Right kidney (tissue), 1 donor: ENCODE measurements at regions not wholly inside any gene's neighbourhood (a gene's known extent, or its start where the extent isn't known, plus 50 kb on each side); places are given as distances from the start of the nearest gene placed in this dataset.
A peak's percentile ranks its signal among the peaks of the same experiment; 100 is the strongest.

ENCODE experiments used
- DNase-seq: peaks from one replicate; pipeline ENCODE4 v3.0.0-alpha.2; 2016

DNA sequence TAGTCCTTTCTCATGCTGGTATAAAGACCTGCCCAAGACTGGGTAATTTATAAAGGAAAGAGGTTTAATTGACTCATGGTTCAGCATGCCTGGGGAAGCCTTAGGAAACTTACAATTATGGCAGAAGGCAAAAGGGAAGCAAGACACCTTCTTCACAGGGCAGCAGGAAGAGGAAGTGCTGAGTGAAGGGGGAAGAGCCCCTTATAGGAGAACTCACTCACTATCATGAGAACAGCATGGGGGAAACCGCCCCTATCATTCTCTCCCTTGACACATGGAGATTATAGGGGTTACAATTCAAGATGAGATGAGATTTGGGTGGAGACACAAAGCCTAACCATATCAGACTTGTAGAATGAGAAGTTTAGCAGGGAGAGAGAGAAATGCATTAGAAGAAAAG lies 373.3 kb upstream of the DIAPH2 start:
- no peak for DNase-seq

DNA sequence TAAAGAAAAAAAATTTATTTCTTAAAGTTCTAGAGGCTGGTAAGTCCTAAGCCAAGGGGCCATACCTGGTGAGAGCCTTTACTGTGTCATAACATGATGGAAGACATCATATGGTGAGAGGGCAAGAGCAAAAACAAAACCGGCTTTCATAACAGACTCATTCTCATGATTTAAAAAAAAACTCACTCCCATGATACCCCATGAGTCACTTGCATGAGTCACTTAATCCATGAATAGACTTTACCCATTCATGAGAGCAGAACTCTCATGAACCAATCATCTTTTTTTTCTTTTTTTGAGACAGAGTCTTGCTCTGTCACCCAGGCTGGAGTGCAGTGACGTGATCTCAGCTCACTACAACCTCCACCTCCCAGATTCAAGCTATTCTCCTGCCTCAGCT lies 369.7 kb upstream of the DIAPH2 start:
- no peak for DNase-seq

DNA sequence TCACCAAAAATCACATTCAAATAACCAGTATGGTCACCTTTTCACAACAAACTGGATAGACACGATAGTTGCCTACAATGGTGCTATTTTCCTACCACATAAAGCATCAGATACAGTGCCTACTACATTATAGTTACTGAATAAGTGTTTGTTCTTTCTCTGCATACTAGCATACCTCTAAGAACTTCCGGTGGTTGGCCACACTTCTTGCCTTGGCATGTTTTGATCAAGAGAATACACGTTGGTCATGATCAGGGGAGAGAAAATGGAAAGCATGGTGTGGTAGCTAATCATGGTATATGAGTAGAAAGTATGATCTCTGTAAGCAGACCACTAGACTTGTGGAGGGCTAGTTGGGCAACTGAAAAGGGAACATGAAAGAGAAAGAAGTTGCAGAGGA lies 322.8 kb upstream of the DIAPH2 start:
- no peak for DNase-seq

DNA sequence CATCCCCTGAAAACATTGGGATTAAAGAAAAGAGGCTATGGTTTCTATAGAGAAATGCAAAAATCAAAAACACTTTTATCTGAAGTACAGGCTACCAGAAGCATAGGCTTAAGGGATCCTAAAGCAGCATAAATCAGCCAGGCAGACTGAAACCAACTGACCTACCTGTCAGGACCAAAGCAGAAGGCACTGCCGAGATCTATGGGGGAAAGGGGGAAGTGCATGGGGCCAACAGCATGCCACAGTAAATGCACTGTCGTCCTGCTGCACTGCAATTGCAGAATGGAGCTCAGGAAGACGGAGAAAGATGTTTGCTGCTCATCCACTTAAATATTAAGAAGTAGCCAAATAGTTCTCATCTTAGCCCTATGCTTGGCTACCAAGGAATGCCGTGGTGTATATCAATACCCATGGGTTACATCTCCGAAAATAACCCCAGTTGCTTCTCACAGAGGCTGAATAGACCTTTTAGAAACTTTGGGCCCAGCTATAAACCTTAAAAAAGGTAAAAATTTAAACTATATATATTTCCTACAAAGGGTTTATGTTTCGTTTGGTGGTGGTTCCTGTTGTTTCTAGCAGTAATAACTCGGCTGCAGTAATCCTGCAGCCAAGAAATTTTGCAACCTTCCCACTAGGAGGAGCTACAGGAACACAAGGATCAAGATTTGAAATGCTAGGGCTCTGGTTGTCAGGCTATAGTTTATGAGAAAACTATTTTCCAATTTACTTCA lies 312.2 kb upstream of the DIAPH2 start:
- peak; percentile 10 for DNase-seq

DNA sequence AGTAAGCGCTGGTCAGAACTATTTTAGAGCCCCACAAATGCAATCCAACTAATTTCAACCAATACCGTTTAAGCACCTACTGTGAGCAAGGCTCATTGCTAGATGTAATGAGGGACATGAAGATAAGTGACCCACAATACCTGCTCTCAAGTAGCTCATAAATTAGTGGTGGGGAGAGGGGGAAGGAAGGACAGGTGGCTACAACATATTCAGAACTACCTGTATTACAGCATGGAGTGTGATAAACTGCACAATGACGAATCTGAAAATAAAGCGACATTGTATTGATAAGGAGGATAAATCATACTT lies 311.6 kb upstream of the DIAPH2 start:
- no peak for DNase-seq

DNA sequence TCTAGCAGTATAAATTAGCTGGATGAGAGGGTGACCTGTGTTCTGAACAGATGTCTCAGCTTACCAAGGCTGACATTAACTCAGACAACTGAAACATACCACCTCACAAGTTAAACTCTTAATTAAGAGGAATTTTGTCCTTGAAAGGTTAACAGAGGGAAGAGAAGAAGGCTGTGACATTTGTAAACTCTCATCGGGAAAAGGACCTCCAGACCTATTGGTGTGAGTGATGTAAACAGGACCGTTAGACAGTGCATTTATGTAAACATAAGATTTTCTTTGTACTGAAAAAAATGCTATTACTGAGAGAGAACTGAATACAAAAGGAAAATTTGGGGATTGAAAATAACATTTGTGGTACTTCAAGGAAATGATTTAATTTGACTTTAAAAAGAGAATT lies 308.4 kb upstream of the DIAPH2 start:
- DNase-seq, result no peak

DNA sequence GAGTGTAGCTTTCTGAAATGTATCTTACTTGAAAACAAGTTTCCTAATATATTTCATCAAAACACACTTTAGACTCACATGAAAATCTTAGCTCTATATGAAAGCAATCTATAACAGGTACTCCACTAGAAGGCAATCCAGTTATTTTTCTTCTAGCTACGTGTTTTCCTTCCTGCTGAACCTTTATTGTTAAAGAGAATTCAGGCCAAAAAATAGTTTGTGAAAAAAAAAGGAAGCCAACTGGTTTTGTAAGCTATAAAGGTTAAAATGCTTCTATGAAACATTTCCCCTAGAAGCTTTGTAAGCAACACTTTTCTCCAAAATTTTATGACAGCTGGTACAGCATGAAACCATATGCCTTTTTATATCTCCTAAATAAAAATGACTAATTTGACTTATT lies 304.7 kb upstream of the DIAPH2 start:
- DNase-seq, result no peak

DNA sequence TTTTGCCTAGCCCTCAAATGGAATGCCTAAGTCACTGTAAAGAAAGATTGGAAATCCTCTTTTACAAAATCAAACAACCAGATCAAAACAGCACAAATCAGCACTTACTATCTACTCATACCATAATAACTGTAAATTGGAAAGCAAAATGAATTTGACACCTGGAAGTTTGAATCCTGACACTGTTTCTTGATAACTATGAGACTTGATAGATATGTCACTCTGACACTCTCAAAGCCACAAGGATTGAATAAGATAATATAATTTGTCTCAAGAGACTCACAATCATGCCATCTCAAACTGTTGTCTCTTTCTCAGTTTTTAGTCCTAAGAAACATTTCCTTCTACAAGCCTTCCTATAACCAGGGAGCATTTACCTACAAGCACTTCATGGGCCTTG lies 302.6 kb upstream of the DIAPH2 start:
- no peak for DNase-seq

DNA sequence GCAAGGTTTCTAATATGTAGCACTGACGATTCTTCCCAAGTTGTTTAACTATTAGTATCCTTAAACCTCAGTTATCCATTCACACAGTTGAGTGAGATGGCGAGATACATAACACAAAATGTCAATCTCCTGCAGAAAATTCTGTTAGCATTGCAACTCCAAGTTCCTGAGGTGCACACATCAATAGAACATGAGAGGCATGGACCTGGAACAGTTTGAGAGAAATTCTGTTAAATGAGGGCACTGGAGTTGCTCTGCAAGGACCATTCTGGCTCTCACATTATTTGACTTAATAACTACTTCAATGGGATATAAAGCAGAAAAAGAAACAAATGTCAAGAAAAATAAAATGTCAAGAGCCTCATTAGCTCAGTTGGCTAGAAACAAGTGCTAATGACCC lies 301.2 kb upstream of the DIAPH2 start:
- DNase-seq, result no peak

DNA sequence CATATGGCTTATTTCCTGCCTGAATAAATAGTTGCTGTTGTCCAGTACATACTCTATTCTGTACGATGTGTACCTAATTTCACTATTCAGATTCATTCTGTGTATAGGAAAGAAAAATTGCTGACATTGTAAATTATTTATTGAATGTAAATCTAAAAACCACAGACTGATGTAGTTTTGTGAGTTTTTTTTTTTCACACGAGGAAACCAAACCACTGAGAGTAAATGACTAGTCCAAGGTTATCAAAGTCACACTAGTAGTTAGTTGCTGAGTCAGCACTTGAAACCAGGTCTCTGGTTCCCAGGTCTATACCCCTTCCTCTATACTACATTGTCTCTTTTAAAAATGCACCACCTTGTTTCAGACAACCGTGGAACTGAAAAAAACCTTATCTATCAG lies 298.3 kb upstream of the DIAPH2 start:
- DNase-seq, result no peak

DNA sequence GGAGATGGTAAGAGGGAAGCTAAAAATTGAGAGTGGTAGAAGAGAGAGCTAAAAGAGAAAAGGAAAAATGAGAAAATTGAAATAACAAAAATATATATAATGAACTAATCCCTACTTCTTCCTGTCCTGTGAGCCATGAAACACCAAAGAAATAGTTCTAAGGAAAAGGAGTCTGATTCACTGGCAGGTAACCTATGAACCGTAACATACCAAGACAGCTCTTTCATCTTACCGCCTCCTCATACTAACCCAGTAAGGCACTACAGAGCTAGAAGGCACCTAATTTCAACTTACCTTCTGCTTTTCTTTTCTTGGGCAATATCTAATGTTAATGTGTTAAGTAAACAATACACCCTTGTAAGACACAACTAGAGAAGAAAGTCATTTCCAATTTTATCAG lies 297.7 kb upstream of the DIAPH2 start:
- DNase-seq, result no peak

DNA sequence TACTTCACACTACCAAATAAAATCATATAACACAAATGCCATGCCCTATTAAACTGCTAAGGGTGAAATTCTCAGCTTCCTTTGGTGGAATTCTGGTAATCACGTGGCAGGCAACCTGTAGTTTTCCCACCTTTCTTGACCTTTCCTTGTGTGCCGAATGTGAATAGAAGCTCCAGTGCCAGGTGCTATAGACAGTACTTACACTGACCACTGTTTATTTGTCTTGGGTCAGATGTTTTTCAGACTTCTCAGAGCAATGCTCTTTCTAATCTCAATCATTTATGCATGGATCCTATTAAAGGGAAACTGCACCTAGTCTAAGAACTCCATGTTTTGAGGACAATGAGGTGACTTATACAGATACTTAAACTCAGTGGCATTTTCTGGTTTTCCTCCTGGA lies 296.8 kb upstream of the DIAPH2 start:
- DNase-seq, result no peak

DNA sequence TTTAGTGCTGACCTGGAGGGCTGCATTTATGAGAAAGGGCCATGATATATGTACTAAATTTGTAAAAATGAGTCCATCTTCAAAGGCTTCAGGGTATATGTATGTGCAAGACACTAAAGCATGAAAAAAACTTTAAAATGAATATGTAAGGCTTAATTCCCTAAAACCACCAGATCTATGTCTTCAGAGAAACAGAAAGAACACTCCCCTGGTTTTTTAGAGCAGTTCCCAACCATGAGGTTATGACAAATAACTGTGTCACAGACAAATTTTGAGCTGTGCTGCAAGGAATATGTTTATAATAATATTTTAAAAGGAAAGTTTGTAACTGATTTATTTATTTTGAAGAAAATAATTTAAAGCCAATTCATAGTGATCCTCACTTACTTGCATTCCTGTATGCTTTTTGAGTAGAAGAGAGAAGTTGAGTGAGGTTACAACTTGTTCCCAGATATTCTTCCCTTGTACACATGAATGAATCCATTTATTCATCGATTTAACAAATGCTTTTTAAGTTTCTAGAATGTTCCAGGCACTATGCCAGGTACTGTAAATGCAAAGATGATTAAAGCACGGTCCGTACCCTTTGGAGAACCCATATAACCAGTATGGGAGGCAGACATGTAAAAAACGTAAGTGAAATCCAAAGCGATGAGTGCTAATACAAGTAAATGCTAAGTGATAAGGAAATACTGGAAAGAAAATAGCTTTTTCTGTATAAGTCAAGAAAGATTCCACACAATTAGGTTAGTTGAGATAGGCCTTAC lies 295.2 kb upstream of the DIAPH2 start:
- no peak for DNase-seq

DNA sequence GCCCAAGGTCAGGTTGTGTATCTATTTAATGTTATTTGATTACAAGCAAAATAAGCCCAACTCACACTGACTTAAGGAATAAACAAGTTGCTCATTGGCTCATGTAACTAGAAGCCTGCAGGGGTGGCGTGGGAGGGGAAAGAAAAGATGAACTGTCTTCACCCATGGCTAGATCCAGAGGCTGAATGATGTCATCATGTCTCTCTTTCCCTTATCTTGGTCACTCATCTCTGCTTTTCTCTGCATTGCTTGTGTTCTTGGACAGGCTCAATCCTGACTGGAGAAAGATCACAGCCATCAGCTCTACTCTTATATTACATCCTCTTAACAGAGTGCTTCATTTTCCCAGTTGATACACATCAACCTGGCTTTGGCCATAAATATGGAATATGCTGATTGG lies 290.0 kb upstream of the DIAPH2 start:
- no peak for DNase-seq

DNA sequence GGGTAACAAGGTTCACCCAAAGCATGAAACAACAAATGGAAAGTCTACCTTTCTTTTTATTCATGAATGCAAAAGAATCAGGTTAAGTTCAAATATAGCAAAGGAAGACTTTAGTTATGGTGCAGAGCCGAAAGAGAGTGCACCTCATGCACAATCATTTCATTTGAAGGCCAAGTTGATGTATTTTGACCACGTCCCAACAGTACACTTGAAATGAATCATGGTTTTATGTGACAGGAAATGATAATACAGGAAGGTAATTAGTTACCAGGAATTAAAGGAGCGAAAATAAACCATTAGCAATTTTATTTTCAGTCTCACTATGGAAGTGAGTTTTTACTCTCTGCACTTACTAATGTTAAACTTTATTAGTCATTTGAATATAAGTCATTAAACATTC lies 281.2 kb upstream of the DIAPH2 start:
- no peak for DNase-seq

DNA sequence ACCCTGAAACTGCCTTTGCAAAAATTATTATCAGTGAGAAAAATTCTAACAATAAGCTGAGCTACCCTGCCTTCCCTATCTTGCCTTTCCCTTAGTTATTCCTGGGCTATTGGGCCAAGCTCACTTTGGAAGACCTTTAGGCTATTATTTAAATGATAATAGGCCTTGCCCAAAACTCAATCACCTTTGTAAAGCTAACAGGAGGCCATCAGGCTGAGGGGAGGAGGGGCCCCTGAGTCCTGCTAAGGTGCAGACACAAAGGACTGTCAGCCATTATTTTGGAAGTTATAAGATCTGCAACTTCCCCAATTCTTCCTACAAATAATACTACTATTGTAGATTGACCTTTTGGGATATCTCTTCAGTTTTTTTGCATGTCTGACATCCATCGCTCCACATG lies 278.8 kb upstream of the DIAPH2 start:
- DNase-seq, result no peak

DNA sequence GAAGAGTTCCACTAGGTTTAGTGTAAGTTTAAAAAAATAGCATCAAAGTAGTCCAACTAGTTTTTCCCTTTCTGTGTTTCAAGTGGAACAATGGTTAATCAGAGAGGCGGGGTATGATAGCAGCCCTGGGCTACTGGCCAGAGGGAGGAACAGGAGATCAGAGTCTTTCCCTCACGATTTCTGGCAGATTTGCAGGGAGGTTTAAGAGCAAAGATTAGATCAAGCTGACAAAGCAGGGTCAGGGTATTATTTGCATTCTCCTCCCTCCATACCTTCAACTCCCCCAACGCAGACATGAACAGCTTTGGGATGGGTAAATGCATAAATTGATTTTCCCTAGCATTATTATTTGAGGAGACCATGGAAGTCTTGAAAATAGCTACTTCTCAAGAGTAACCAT lies 277.6 kb upstream of the DIAPH2 start:
- no peak for DNase-seq

DNA sequence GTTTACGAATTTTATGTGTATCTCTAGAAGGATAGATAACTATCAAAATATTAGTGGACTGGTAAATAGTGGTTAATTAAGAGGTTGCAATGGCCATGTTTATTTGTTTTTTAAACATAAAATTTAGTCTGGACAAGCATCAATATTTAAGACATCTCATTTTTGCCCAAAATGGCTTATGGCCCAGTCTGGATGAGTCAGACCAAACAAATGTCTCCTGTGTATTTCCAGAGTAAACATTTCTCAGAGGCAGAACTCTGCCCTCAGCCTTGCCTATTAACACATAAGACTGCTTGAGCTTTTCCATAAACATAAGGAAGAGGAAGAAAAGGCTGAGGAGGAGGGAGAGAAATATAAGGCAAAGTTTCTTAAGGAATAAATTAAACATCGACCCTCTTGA lies 277.1 kb upstream of the DIAPH2 start:
- DNase-seq, result no peak

DNA sequence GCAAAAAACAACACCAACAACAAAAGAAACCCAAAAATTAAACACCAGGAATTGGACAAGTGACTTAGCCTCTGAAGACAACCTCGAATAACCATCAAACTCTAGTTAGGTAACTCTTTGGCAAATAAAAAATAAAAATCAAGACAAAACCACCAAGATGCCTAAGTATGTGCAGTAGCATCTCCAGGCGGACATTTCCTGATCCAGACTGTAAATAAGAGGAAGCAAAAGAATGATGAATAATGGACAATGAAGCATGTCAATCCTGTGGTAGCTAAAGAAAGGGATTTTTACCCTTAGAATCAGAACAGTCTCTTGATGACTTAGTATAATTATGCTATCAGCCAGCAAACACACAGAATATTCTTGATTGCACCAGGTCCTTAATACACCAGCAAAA lies 276.7 kb upstream of the DIAPH2 start:
- no peak for DNase-seq

DNA sequence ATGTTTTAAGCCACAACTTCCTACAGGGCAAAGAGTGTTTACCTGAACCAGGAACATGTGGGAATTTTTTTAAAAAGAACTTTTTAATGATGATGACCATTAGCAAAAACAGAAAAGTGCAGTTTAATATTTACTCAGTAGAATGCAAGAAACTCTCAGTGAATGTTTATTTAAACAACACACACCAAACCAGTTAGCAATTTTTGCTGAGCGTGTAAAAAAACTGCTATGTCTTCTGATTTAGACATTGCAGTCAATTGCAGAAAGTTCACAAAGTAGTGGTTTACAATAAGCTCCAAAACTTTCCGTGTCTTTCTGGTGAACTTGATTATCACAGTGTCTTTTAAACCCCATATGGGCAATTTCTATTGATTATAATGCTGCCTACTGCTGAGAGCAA lies 273.7 kb upstream of the DIAPH2 start:
- DNase-seq, result no peak

DNA sequence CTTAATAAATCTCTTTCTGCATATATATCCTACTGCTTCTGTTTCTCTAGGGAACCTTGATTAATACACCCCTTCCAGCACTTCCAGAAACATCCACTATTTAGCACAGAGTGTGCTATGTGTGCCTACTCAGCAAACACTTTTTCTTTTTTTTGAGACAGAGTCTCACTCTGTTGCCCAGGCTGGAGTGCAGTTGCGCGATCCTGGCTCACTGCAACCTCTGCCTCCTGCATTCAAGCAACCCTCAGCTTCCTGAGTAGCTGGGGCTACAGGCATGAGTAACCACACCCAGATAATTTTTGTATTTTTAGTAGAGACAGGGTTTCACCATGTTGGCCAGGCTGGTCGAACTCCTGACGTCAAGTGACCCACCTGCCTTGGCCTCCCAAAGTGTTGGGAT lies 266.9 kb upstream of the DIAPH2 start:
- no peak for DNase-seq

DNA sequence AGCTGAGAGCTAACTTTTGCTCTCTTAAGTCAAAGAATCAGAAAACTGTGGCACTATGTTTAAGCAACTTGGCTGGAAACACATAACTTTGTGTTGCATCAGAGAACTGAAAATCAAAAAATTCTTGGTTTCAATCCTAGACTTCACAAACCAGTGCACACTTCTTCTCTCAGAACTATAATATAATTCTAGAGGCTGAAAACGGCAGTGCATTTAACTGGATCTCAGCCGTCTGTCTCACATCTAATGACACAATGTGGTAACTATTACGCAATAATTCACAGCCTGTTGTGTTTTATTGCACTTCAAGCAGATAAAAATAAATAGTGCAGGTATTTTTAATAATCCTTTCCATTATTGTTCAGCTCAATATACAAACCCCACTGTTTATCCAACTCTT lies 260.6 kb upstream of the DIAPH2 start:
- DNase-seq, result no peak

DNA sequence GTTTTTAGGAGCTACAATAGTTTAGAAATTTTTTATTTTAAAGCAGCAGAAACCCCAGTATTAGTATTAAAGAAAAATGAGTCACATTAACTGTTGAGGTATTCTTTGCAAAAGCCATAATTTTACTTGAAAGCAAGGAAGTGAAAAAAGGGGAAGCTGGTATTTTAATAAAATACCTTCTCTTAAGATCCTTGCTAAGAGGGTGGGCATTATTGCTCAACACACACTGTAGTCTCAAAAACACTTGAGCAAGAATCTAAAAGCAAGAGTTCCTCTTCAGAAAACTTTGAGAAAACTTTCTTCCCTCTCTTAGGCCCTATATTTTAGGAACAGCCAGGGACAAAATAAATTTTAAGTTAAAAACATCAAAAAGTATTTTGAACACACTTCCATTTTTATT lies 259.4 kb upstream of the DIAPH2 start:
- DNase-seq, result no peak

DNA sequence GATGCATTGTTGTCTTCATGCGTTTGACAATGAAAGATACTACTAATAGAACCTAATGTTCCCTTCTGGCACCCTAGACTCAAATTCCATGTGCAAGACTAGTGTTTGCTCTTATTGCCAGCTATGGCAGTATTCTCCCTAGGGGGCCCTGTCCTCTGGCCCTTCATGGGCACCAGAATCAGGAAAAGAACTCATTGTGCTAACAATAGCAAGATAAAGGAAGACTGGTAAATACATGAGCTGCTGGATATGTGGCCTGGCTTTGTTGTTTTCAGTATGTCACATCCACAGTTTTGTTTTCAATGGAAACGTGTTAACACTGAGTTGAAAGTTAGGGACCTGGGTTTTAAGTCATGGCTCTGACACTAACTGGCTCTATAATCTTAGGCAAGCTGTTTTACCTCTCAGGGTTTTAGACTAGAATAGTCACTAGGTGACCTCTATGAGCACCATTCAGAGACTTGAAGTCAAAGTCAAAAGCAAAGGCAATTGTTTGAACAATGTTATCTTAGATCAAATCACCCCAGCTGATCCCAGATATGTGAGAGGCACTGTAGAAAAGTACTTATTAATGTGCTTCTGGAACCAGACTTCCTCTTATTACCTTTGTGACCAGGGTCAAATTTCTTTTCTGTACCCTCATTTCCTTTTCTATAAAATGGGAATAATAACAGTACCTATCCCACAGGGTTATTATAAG lies 253.7 kb upstream of the DIAPH2 start:
- no peak for DNase-seq
